GM18507 (cell line): ENCODE measurements at regions not wholly inside any gene's neighbourhood (a gene's known extent, or its start where the extent isn't known, plus 50 kb on each side); places are given as distances from the start of the nearest gene placed in this dataset.

Source experiments
- DNase-seq: peaks from one replicate; pipeline ENCODE4 v3.0.0; 2011; ENCODE audit warnings: low read depth; ENCODE audit not compliant: insufficient read length; ENCODE audit errors: extremely low spot score
- FAIRE-seq: peaks from 2 replicates; lab custom pipeline; 2011; peaks lifted over from hg19 to GRCh38; lab: Jason Lieb, UNC

DNA sequence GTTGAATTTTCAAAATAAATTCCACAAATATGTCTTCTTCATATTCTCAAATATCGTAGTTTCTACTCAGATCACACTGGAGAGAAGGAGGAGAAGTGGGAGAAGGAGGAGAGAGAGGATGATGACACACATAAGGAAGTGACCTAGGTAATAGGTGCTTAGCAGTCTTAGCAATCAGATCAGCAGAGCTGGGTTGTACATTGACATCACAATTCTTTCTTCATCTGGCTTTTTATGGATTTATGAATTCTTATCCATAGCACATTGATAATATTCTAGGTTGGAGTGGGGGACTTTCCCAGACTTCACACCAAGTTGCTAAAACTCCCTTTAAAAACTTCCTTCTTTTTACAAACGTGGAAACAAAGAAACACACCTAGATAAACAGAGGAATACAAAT lies 86.9 kb downstream of the FGF9 start:
- DNase-seq (no peak), FAIRE-seq (no peak)

DNA sequence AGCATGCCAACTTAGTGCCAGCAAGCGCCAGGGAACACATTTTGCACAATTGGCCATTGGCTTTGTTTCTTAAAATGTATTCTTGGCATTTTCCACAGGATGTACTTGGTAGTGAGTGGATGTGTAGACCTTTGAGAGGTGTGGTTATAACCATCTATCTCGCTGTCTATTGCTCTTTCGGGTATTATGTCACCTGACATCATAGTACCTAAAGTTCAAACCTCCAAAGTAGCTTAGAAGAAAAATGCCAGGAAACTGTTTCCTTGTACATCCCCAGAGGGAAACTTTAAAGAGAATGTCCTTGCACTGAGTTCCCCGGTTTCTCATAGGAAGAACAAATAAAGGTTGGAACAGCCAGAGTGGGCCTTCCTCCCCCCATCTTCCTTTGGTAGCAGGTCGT lies 87.6 kb downstream of the FGF9 start:
- FAIRE-seq (no peak), DNase-seq (no peak)

DNA sequence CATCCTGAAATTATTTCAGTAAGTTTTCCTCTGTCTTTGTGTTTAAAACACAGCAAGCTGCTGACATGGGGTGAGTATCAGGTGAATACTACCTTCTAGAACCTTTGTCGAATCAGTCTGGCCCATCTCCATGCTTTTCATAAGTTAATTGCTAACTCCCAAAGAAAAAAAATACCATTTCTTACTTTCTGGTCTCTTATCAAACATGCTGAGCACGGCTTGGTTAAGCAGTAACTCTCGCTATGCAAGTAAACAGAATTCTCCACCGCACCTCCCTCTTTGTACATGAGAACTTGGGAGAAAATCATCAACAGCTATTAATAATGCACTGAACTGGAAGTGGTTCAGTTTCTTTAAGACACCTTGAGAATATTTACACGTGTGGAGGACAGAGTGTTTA lies 88.6 kb downstream of the FGF9 start:
- FAIRE-seq = no peak

DNA sequence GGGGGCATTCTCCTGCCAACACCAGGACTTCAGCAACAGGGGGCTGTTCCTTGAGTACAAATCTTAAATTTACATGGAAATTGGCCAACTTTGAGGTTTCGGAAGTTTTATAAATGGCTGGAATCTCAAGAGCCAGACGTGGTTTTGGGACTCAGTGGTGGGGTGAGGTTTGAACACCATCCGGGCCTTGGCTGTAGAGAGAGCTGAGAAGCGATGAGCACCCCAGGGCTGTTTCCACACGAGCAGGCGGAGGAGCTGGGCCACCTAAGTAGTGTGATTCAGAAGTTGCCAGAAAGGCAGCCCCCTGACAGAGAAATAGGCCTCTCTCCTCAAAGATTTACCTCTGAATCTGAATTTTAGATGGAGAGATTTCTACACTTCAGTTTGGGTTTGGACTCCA lies 89.0 kb downstream of the FGF9 start:
- DNase-seq = no peak
- no peak for FAIRE-seq

More for the DNA sequence above, 88.6 kb downstream of the FGF9 start:
- DNase-seq = no peak

DNA sequence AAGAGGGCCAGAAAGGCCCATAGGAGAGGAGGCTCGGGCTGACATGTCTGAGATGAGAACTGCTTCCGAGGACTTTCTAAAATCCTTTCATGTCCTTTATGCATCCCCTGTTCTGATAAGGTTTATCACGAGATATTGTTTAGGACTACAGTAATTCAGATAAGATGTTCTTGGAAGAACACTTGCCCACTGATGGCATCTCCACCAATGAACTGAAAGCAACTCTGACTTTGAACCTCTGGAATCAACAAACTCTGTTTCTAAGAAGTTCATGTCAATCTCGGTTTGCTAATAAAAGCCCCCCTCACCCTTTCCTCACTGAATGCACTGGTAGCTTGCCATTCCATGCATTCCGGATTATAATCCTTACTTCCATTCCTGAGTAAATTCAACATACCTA lies 90.9 kb downstream of the FGF9 start:
- FAIRE-seq (no peak), DNase-seq (no peak)

DNA sequence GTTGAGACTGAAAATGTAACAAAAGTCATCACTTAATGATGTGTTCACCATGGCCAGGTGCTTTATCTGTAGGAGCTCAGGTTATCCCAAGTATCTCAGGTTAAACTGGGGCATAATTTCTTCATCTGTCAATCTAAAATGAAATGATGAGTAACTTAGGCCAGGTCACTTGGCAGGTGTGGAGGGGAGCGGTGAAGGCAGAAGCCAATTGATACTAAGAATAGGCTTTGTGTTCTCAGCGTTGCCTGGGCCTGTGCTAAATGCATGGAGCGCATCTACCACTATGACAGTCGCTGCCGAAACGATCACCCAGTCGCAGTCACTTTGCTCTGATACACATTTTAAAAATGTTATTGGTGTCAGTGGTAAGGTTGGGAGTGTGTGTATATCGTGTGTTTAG lies 91.6 kb downstream of the FGF9 start:
- DNase-seq = no peak

DNA sequence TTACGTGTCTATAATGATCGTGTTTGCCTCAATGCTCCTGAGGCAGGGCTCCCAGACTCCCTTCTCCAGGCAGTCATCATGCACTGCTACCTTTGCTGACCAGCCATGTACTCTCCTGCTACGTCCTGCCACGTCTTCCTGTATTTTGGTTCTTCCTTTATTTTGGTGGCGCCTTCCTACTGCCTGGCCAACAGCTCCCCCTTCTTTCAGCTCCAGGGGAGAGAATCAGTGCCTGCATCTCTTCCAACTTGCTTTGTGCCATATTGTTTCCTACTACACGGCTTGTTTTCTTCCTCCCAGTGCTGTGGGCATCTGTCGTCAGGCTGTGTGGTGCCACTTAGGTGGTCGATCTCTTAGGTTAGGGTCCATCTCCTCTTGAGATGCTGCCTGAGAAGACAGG lies 96.2 kb downstream of the FGF9 start:
- FAIRE-seq (no peak), DNase-seq (no peak)

More for the DNA sequence above, 91.6 kb downstream of the FGF9 start:
- no peak for FAIRE-seq

DNA sequence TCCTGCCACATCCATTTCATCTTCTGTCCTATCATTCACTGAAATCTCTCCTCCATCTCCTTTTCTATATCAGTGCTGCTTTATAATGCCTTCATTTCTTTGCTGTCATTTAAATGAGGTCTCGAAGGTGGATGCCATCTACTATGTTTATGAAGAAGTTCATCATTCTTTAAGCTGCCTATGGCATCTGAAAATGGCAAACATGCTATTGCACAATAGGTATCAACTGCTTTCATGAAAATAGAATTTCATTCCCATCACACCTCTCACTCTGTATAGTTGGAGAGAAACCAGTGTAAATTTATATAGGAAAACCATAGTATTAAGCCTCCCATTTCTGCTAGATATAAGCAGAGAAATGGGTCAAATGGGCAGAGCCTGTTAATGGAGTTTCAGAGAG lies 100.2 kb downstream of the FGF9 start:
- FAIRE-seq (no peak), DNase-seq (no peak)

DNA sequence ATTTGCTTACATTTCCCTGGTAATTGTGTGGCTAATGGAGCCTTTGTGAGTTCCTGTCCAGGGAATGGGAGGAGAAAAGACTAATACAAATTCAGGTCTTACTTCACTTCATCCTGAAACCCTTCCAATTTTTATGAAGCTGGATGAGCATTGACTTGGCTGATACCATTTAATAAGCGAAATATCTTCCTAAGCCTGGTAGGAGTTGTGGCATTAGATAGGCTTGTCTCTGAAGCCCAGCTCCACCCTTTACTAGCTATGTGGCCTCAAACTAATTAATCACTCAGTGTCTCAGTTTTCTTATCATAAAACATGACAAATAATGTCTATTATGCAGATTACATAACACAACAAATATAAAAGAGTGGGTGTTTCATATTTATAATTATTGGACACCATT lies 106.3 kb downstream of the FGF9 start:
- no peak for DNase-seq
- FAIRE-seq = no peak

DNA sequence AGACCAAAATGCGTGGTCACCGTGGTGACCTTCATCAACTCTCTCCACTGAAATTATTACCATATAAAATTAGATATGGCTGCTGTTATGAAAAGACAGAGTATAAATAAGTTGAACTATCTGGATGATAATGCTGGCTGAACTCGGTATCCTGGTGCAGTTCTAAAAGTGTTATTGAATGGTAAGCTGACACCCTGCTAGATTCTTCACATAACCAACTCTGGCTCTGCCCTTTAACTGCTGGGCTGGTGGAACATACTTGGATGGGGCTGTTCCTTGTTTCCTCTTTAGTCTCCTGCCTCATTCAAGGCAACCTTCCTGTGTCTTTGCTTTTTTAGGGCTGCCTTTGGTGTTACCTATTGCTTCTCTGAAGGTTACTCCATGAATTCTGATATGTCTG lies 106.9 kb downstream of the FGF9 start:
- DNase-seq (no peak), FAIRE-seq (no peak)

- DNase-seq = no peak
- no peak for FAIRE-seq
Observed at GRCh38 chr13:21782736-21783135, 111.9 kb downstream of the FGF9 start.

DNA sequence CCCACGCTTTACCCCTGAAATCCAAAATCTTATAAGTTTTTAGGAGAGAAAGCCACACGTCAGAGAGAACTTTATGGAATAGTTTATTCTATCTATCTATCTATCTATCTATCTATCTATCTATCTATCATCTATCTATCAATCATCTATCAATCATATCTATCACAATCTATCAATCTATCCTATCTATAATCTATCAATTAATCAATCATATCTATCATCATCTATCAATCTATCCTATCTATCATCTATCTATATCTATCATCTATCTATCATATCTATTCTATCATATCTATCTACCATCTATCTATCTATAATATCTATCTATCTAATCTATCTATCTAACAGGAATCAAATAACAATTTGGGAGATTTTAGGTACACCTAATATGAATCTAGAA lies 115.1 kb downstream of the FGF9 start:
- no peak for DNase-seq
- no peak for FAIRE-seq

DNA sequence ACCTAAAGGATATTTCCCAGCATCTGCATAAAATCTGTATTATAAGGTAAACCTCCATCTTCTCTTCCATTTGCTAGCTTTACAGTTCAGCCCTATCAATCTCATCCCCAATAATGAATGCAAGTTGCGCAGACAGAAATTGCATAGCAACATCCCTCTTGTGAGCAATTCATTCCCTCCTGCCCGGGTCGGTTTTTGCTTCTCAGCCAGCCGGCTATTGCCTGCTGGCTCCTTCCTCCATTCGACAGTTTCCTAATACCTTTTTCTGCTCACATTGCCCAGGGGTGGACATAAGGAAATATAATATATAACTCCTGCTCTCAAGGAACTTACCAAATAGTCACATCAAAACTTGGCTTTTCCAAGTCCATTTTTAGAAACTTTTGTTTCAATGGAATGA lies 125.2 kb downstream of the FGF9 start:
- DNase-seq = no peak
- FAIRE-seq = no peak

DNA sequence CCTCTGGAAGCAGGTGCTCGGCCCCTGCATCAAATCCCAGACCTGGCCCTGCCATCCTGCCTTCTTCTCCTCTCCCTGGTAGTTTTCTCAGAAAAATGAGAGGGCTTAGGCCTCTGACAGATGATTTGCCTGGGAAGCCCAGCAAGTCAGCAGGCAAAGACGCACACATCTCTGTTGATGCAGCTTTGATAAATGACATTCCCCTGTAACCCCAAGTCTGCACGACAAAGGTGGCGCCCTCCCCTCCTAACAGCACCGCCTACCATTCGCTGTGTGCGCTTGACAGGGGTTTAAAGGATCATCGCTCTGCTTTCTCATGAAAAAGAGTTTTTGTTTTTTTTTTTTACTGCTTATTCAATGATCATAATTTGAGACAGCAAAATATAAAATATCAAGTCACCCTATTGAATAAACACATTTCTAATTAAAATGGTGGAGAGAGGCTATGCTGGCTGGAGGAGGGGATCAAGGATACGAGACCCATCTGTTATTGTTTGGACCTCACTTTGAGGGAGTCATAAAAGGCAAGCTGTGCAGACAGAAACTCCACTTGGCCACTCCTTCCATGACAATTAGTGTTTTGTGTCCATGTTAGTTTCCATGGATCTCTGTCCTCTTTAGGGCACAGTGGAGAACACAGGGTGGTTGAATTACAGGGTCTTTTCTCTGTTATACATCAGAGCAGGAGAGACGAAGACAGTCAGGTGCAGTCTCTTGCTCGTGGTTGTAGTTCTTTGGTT lies 126.1 kb downstream of the FGF9 start:
- FAIRE-seq = no peak
- no peak for DNase-seq

DNA sequence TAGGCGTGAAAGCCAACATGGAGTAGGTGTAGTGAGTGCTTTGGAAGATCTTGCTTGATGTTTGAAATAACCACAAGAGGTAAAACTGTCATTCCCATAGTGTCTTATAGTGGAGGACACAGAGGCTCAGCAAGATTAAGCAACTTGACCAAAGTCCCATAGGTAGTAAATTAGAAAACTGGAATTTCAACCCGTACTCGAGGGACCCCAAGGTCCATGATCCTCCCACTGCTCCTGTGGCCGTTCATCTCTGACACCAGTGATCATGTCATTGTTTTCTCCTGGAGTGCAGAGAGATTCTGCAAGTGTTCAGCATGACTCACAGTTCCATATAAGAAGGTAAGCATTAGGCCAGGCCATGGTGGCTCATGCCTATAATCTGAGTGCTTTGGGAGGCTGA lies 126.9 kb downstream of the FGF9 start:
- DNase-seq (no peak), FAIRE-seq (no peak)

- DNase-seq = no peak
- no peak for FAIRE-seq
Observed at GRCh38 chr13:21798181-21798580, 127.3 kb downstream of the FGF9 start.

- DNase-seq (no peak), FAIRE-seq (no peak)
Observed at GRCh38 chr13:21799671-21800070, 128.8 kb downstream of the FGF9 start.

DNA sequence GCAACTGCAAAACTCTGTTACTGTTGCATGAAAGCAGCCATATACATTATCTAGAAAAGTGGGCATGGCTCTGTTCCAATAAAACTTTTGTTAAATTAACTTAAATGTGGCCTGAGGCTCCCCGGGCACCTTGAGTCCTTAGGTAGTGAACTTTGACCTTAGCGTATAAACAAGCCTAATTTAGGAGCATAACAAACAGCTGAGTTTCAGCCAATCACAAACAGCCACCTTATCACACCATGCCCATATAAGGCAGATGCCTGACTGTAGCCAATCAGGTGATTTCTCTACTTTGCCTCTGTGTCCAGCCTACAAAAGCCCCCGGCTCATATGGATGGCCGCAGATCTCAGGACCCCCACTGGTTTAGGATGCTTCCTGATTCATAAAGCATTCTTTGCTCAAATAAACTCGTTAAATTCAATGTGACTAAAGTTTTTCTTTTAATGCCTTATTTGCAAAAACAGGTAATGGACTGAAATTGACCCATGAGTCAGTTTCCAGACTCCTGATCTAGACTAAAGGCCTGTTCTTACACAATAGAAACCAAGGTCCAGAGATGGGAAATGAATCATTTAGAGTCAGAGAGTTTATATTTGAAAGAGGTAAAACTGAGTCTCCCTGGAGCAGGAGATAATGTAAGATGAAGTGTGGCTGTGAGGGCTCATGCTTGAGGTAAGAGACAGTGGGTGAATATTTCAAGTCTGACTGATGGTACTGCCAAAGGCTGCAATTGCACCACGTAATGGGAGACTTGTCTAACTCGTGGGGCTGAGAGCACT lies 130.2 kb downstream of the FGF9 start:
- DNase-seq (no peak), FAIRE-seq (no peak)

DNA sequence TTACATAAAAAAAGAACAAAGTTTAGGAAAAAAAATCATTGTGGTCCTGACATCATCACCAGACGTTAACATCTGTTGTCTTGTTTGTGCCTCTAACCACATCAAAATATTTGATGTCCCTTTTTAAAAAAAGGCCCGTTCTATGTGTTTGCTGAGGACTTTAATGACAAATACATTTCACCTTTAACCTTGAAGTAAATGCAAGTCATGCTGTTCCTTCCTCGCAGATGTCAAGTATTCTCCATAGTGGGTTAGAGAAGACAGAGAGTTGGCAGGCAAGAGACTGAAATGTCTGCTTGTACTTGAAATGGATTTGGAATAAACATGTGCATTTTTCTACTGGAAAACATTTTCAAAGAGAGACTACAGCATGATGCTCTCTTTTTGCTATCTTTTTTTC lies 134.9 kb downstream of the FGF9 start:
- DNase-seq (no peak), FAIRE-seq (no peak)

GRCh38 chr13:21812192-21812626 lies 141.3 kb downstream of the FGF9 start:
- DNase-seq (no peak), FAIRE-seq (no peak)

DNA sequence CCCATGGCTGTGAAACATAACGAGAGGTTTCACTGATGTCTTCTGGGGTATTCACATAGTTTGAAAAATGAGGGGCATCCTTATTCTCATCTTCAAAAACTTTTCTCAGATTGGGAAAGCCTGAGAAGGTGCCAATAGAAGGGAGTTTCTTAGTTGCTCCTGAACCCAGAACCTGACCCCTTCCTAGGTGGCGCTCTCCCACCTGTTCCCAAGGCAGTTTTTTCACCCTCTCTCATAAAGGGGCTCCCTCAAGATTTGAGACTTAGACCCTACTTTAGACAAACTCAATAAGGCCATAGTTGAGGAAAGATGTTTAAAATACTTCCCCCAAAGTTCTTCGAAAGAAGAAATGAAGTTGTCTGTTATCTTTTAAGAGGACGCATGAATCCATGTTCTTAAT lies 142.2 kb downstream of the FGF9 start:
- DNase-seq = no peak
- no peak for FAIRE-seq
